SK-N-SH (cell line): ENCODE measurements at regions not wholly inside any gene's neighbourhood (a gene's known extent, or its start where the extent isn't known, plus 50 kb on each side); places are given as distances from the start of the nearest gene placed in this dataset.

Experiments used
- CTCF ChIA-PET: fragments of 300-600, 350-600 bp; formaldehyde crosslinking; extraction: SDS; loops from one replicate; lab custom pipeline; 2021; lab: Yijun Ruan, JAX
- POLR2A ChIA-PET: fragments of 350-600 bp; sonication (Branson Sonifier 250); formaldehyde crosslinking; extraction: SDS; loops from one replicate; lab custom pipeline; 2020; ENCODE audit warnings: antibody characterized with exemption, inconsistent platforms; lab: Yijun Ruan, JAX
- DNase-seq: peaks from one replicate; pipeline ENCODE4 v3.0.0; 2012
- H2AFZ ChIP-seq: fragments of 200-600 bp; sonication (generic); 2 replicates; pipeline ENCODE4 v1.8.1; 2016; ENCODE audit warnings: antibody characterized with exemption, mild to moderate bottlenecking, low read depth
- H3F3A ChIP-seq: fragments of 200-600 bp; sonication (generic); replicated peaks from 2 replicates; pipeline ENCODE3; 2016; ENCODE audit warnings: antibody characterized with exemption, mild to moderate bottlenecking; ENCODE audit not compliant: insufficient read depth
- H3K27ac ChIP-seq, 2 experiments: fragments of 200-500 bp in 1 of 2; fragments of 200-600 bp in 1 of 2; sonication (Bioruptor generic) in 1 of 2; sonication (generic), shearing (Covaris generic) in 1 of 2; 2 replicates each; pipeline versions ENCODE4 v1.5.1 to v1.6.1; 2014 to 2016; ENCODE audit warnings: low read depth in 2 of 2, inconsistent platforms in 1 of 2, low read length in 1 of 2, mild to moderate bottlenecking in 1 of 2, mixed read lengths in 1 of 2
- H3K27me3 ChIP-seq: fragments of 200-600 bp; sonication (generic), shearing (Covaris generic); 2 replicates; pipeline ENCODE4 v1.6.1; 2016; ENCODE audit warnings: mixed run types; ENCODE audit not compliant: insufficient read depth
- H3K36me3 ChIP-seq, 2 experiments: fragments of 200-500 bp in 1 of 2; fragments of 200-600 bp in 1 of 2; sonication (Bioruptor generic) in 1 of 2; sonication (generic) in 1 of 2; replicated peaks in 1 of 2; 2 replicates each; pipeline versions ENCODE3 to v1.5.1; 2014 to 2016; ENCODE audit warnings: low read length in 1 of 2, mild to moderate bottlenecking in 1 of 2; ENCODE audit not compliant: insufficient read depth in 2 of 2, control insufficient read depth in 1 of 2
- H3K4me1 ChIP-seq, 2 experiments: fragments of 200-500 bp in 1 of 2; fragments of 200-600 bp in 1 of 2; sonication (Bioruptor generic) in 1 of 2; sonication (generic), shearing (Covaris generic) in 1 of 2; 2 replicates each; pipeline versions ENCODE4 v1.5.1 to v1.6.1; 2014 to 2016; ENCODE audit warnings: low read depth in 1 of 2, low read length in 1 of 2, mixed run types in 1 of 2; ENCODE audit not compliant: insufficient read depth in 2 of 2, control insufficient read depth in 1 of 2
- H3K4me2 ChIP-seq: fragments of 200-600 bp; sonication (generic), shearing (Covaris generic); 2 replicates; pipeline ENCODE4 v1.6.1; 2017; ENCODE audit warnings: mixed run types
- H3K4me3 ChIP-seq, 2 experiments: fragments of 200-500 bp in 1 of 2; fragments of 200-600 bp in 1 of 2; sonication (Bioruptor generic) in 1 of 2; sonication (generic), shearing (Covaris generic) in 1 of 2; 2 replicates each; pipeline versions ENCODE4 v1.5.1 to v1.8.1; 2014 to 2016; ENCODE audit warnings: low read depth in 2 of 2, inconsistent platforms in 1 of 2, low read length in 1 of 2, mild to moderate bottlenecking in 1 of 2, mixed read lengths in 1 of 2, moderate library complexity in 1 of 2
- H3K79me2 ChIP-seq: fragments of 200-600 bp; sonication (generic); 2 replicates; pipeline ENCODE4 v1.8.1; 2017; ENCODE audit warnings: mild to moderate bottlenecking; ENCODE audit not compliant: insufficient read depth
- H3K9ac ChIP-seq: fragments of 200-600 bp; sonication (generic); 2 replicates; pipeline ENCODE4 v1.6.1; 2017; ENCODE audit warnings: mixed run types
- H3K9me2 ChIP-seq: fragments of 200-600 bp; sonication (generic); 2 replicates; pipeline ENCODE4 v1.6.1; 2017; ENCODE audit warnings: mixed run types
- H3K9me3 ChIP-seq: fragments of 200-600 bp; sonication (generic); 2 replicates; pipeline ENCODE4 v1.6.1; 2017; ENCODE audit warnings: mixed run types, mild to moderate bottlenecking, moderate library complexity
- H4K20me1 ChIP-seq: fragments of 200-600 bp; sonication (generic); 2 replicates; pipeline ENCODE4 v1.6.1; 2017; ENCODE audit warnings: mild to moderate bottlenecking, mixed run types; ENCODE audit not compliant: insufficient read depth
- CTCF ChIP-seq: fragments of 200-600 bp; sonication (generic); IDR thresholded peaks from 2 replicates; pipeline ENCODE4 v1.6.1; 2017; ENCODE audit warnings: antibody characterized with exemption, mild to moderate bottlenecking, moderate library complexity
- EZH2phosphoT487 ChIP-seq: fragments of 200-600 bp; sonication (generic); IDR thresholded peaks from 2 replicates; pipeline ENCODE4 v1.6.1; 2017; ENCODE audit warnings: low read depth, mixed run types, mild to moderate bottlenecking, antibody characterized with exemption, moderate library complexity, borderline replicate concordance
- FOSL2 ChIP-seq: IDR thresholded peaks from 2 replicates; pipeline ENCODE4 v1.4.0; 2012; ENCODE audit warnings: low read depth, mild to moderate bottlenecking, moderate library complexity, borderline replicate concordance
- FOXJ3 ChIP-seq: sonication (generic); formaldehyde crosslinking; IDR thresholded peaks from 2 replicates; pipeline ENCODE4 v1.5.1; 2020; ENCODE audit warnings: mild to moderate bottlenecking, missing genetic modification reagents
- SIN3A ChIP-seq: IDR thresholded peaks from 2 replicates; pipeline ENCODE4 v1.6.1; 2012; ENCODE audit warnings: low read depth, mild to moderate bottlenecking, low read length, moderate library complexity, borderline replicate concordance
- SMC3 ChIP-seq: IDR thresholded peaks from 2 replicates; pipeline ENCODE4 v1.6.1; 2012; ENCODE audit warnings: low read depth, low read length, improper control_type of control experiment
- TCF12 ChIP-seq: IDR thresholded peaks from 2 replicates; pipeline ENCODE4 v1.4.0; 2012
- WGBS: methylation state at CpG from one replicate; pipeline ENCODE4 v1.1.6; 2017; ENCODE audit warnings: low lambda C conversion rate; 5-methylcytosine and 5-hydroxymethylcytosine counted together
- TF ChIP-seq, protein P1 (sequence below): IDR thresholded peaks from 2 replicates; pipeline ENCODE4; 2012
- TF ChIP-seq, protein P2 (sequence below): IDR thresholded peaks from 2 replicates; pipeline ENCODE4 v1.4.0; 2012; ENCODE audit warnings: low read depth, borderline replicate concordance

- ChIA-PET POLR2A (interaction anchor here (1.2 kb wide), 1 partner anchor 18 kb away, joined by 3 read pairs; no protein-coding TSS in a partner anchor), CTCF (no interaction called here)
- Histone ChIP-seq H3F3A (no peaks in the 10 kb centered on the region), H3K36me3 (no peaks in the 10 kb centered on the region), H3K4me3 (no peak overlapping the region), H3K9me2 (no peaks in the 10 kb centered on the region), H3K9ac (no peak overlapping the region), H4K20me1 (no peaks in the 10 kb centered on the region), H2AFZ (no peak overlapping the region), H3K79me2 (no peaks in the 10 kb centered on the region), H3K4me2 (no peak overlapping the region), H3K27me3 (no peaks in the 10 kb centered on the region), H3K9me3 (no peaks in the 10 kb centered on the region), H3K4me1 (peaks cover 0 to 7% of the 10 kb centered on the region in 2 experiments; a peak in 1 of 4 replicates), H3K27ac (no peak overlapping the region)
- WGBS = 31% methylated on average over 4 of the region's 4 CpGs
- TF ChIP-seq FOSL2 = 0 out of 2 replicates have a peak, but pooled peaks have one; percentile 3
- no peak for TF ChIP-seq TCF12
- no peak for DNase-seq
Observed at GRCh38 chr7:69359003-69359700, 239.1 kb upstream of the AUTS2 start.

DNA sequence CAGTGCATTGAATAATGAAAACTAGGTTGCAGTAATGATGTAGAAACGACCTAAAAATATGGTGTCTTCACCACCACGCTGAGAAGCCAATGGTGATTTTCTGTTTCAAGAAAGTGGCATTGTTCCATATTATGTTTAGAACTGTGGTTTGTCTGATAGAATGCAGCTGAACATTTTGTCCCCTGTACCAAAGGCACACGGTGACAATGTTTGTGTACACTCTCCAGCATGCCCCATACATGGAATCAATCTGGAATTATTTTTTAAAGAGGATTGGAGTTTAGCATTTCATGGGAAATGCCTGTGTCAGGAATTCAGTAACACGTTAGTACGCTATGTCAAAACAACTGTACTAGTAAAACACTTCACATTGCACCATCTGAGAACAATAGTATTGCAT, 237.4 kb upstream of the AUTS2 start:
- Histone ChIP-seq H3K4me1 (peaks cover 0 to 12% of the 10 kb centered on the region in 2 experiments; a peak in 1 of 4 replicates), H3K4me3 (no peak overlapping the region), H3K36me3 (no peaks in the 10 kb centered on the region), H3K79me2 (no peaks in the 10 kb centered on the region), H3F3A (no peaks in the 10 kb centered on the region), H3K27ac (no peak overlapping the region), H3K9ac (no peak overlapping the region), H3K9me3 (no peaks in the 10 kb centered on the region), H4K20me1 (no peaks in the 10 kb centered on the region), H3K9me2 (no peaks in the 10 kb centered on the region), H2AFZ (no peak overlapping the region), H3K27me3 (no peaks in the 10 kb centered on the region), H3K4me2 (no peak overlapping the region)
- CTCF ChIA-PET = no interaction called here
- no peak for DNase-seq
- 47% methylated on average over 5 of the region's 5 CpGs for WGBS
- POLR2A ChIA-PET = interaction anchor here (0.6 kb wide), 1 partner anchor 135 kb away, joined by 5 read pairs; no protein-coding TSS in a partner anchor
- no peak for TF ChIP-seq SMC3
- TF ChIP-seq SIN3A = no peak
- TF ChIP-seq, protein P1, sequence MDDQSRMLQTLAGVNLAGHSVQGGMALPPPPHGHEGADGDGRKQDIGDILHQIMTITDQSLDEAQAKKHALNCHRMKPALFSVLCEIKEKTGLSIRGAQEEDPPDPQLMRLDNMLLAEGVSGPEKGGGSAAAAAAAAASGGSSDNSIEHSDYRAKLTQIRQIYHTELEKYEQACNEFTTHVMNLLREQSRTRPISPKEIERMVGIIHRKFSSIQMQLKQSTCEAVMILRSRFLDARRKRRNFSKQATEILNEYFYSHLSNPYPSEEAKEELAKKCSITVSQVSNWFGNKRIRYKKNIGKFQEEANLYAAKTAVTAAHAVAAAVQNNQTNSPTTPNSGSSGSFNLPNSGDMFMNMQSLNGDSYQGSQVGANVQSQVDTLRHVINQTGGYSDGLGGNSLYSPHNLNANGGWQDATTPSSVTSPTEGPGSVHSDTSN = no peak
- no peak for TF ChIP-seq EZH2phosphoT487
- no peak for TF ChIP-seq FOXJ3 (CRISPR knock-in tag)
- TF ChIP-seq, protein P2, sequence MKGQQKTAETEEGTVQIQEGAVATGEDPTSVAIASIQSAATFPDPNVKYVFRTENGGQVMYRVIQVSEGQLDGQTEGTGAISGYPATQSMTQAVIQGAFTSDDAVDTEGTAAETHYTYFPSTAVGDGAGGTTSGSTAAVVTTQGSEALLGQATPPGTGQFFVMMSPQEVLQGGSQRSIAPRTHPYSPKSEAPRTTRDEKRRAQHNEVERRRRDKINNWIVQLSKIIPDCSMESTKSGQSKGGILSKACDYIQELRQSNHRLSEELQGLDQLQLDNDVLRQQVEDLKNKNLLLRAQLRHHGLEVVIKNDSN = no peak
- TF ChIP-seq CTCF = no peak
